ENCODE measurements at regions not wholly inside any gene's neighbourhood (a gene's known extent, or its start where the extent isn't known, plus 50 kb on each side); places are given as distances from the start of the nearest gene placed in this dataset.

DNA sequence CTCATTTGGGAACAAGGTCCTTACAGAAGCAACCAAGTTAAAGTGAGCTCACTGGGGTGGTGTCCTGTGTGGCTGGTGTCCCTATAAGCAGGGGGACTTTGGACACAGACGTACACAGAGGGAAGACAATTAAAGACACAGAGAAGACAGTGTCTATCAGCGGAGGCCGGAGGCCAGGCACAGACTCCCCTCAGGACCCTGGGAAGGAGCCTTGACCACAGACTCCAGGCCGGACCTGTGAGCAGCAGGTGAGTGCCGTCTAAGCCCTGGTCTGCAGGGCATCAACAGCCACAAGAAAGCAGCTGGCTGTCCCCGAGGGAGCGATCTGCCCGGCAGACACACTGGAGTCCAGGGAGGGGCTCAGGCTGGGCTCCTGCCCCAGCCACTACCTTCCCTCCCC lies 219.1 kb upstream of the C14orf180 start:
- no peak for TF ChIP-seq CTCF (IDR thresholded peaks at IDR 0.05)
- TF ChIP-seq POLR2AphosphoS5 (IDR thresholded peaks at IDR 0.05), result no peak

Measured in breast epithelium (tissue), 3 donors.